SJSA1 (cell line): ENCODE measurements at regions not wholly inside any gene's neighbourhood (a gene's known extent, or its start where the extent isn't known, plus 50 kb on each side); places are given as distances from the start of the nearest gene placed in this dataset.

ENCODE experiments used
- DNase-seq, 2 experiments: peaks; one replicate each; pipeline ENCODE4 v3.0.0-alpha.2; 2015 to 2020; ENCODE audit warnings: low spot score in 2 of 2, low read depth in 1 of 2
- H3K27ac ChIP-seq: fragments of 250-450 bp; sonication (Bioruptor Pico); 2 replicates; pipeline ENCODE4 v1.5.1; 2020; ENCODE audit warnings: mild to moderate bottlenecking, moderate library complexity
- H3K27me3 ChIP-seq: fragments of 250-450 bp; sonication (Bioruptor Pico); replicated peaks from 2 replicates; pipeline ENCODE4 v1.5.1; 2020; ENCODE audit warnings: mild to moderate bottlenecking, moderate library complexity
- H3K36me3 ChIP-seq: fragments of 250-450 bp; sonication (Bioruptor Pico); 2 replicates; pipeline ENCODE4 v1.5.1; 2020; ENCODE audit warnings: mild to moderate bottlenecking
- H3K4me1 ChIP-seq: fragments of 250-450 bp; sonication (Bioruptor Pico); replicated peaks from 2 replicates; pipeline ENCODE4 v1.6.1; 2021; ENCODE audit warnings: mild to moderate bottlenecking
- H3K4me3 ChIP-seq: fragments of 250-450 bp; sonication (Bioruptor Pico); 2 replicates; pipeline ENCODE4 v1.5.1; 2020; ENCODE audit warnings: mild to moderate bottlenecking
- H3K9me3 ChIP-seq: fragments of 250-450 bp; sonication (Bioruptor Pico); replicated peaks from 2 replicates; pipeline ENCODE4 v1.5.1; 2020; ENCODE audit warnings: mild to moderate bottlenecking

GRCh38 chr16:63192980-63193379 lies 1156.7 kb upstream of the CDH8 start:
- Histone ChIP-seq H3K9me3 (no peaks in the 10 kb centered on the region), H3K27ac (no peak overlapping the region), H3K4me1 (no peaks in the 10 kb centered on the region), H3K27me3 (no peaks in the 10 kb centered on the region), H3K4me3 (no peak overlapping the region), H3K36me3 (no peaks in the 10 kb centered on the region)
- DNase-seq, result no peak

DNA sequence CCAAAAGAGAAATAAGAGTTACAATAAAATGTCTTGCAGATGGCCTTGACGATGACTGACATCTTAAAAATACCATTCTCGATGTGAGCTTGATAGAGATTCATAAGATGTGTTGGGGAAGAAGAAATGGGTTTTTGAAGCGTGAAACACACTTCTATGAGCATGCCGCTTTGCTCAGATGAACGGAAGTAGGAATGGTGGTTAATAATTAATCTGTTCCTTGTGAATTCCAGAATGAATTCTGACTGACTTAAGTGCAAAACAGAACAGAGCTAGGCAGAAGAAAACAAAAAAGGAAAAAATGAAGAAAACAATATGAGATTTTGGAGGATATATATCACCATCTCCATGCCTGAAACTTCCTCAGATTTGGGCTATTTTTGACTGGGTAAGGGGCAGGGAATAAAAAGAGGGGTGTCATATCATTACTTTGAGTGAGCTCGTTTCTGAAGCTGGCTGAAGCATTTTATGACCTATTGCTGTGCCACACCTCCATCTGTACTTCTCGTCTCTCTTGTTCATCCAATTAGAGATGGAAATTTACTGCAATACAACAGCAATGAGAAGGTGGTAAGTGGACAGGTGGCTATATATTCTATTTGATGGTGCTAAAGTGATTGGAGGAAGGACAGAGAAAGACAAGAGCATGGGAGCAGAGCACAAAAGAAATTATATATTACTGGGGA lies 1152.0 kb upstream of the CDH8 start:
- Histone ChIP-seq H3K27ac (no peak overlapping the region), H3K4me1 (no peaks in the 10 kb centered on the region), H3K27me3 (no peaks in the 10 kb centered on the region), H3K36me3 (no peaks in the 10 kb centered on the region), H3K4me3 (no peak overlapping the region), H3K9me3 (no peaks in the 10 kb centered on the region; the same call in 1 of the 2 replicates)
- no peak for DNase-seq

GRCh38 chr16:63187638-63188037 lies 1151.4 kb upstream of the CDH8 start:
- H3K27ac ChIP-seq, result no peak overlapping the region
- no peaks in the 10 kb centered on the region for H3K4me1 ChIP-seq
- H3K4me3 ChIP-seq, result no peak overlapping the region
- H3K27me3 ChIP-seq, result no peaks in the 10 kb centered on the region
- no peak for DNase-seq
- H3K9me3 ChIP-seq, result no peaks in the 10 kb centered on the region; the same call in 1 of the 2 replicates
- H3K36me3 ChIP-seq, result no peaks in the 10 kb centered on the region

DNA sequence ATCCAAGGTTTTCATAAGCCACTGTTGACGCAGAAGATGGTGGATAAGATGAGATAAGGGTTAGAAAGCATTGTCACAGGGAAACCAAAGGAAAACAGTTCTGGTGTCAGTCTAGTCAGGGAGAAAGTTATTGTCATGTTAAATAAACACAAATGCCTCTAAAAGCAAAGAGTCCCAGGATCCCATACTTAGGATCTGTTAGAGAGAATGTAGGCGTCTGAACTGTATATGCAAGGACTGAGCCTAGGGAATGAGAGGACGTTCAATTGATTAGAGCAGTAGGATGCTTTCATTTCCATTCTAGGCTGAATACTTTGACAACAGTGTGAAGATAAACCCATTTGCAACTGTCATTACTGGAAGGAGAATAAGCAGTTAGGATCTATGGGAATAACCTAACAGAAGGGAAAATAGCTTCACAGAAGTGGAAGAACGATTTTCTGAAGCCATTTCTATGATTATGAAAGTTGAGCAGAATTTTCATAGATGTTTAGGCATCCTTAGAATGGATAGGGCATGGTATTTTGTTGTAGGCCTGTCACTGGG lies 1149.1 kb upstream of the CDH8 start:
- Histone ChIP-seq H3K4me1 (no peaks in the 10 kb centered on the region), H3K4me3 (no peak overlapping the region), H3K9me3 (peaks cover 2% of the 10 kb centered on the region; the same call in 1 of the 2 replicates), H3K27ac (no peak overlapping the region), H3K36me3 (no peaks in the 10 kb centered on the region), H3K27me3 (no peaks in the 10 kb centered on the region)
- no peak for DNase-seq

DNA sequence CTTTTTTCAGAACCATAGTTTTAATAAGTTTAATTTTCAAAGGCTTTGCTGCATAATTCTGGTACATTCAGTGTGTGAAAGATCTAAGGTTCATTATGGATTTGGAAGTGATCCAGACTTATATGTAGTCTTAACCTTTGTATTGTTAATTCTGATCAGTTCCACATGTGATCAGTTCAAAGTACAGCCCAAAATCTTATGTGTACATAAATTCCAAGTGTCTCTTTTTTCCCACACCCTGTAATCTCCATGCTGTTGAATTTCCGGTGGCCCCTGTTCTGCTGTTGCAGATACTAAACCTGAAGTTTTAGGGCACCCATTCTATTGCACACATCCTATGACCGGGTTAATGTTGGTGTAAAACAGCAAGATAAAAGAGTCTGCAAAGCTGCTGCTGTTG lies 1147.5 kb upstream of the CDH8 start:
- Histone ChIP-seq H3K27me3 (no peaks in the 10 kb centered on the region), H3K4me1 (no peaks in the 10 kb centered on the region), H3K36me3 (no peaks in the 10 kb centered on the region), H3K9me3 (peaks cover 2% of the 10 kb centered on the region; the same call in 1 of the 2 replicates), H3K4me3 (no peak overlapping the region), H3K27ac (no peak overlapping the region)
- no peak for DNase-seq

- Histone ChIP-seq H3K9me3 (0 out of 2 replicates have a peak, but pooled peaks cover 4% of the 10 kb centered on the region), H3K27me3 (no peaks in the 10 kb centered on the region), H3K36me3 (no peaks in the 10 kb centered on the region), H3K4me3 (no peak overlapping the region), H3K4me1 (no peaks in the 10 kb centered on the region), H3K27ac (no peak overlapping the region)
- DNase-seq, result no peak
Measured at GRCh38 chr16:63175313-63175712, 1139.1 kb upstream of the CDH8 start.

- 0 out of 2 replicates have a peak, but pooled peaks cover 4% of the 10 kb centered on the region for H3K9me3 ChIP-seq
- H3K4me1 ChIP-seq, result no peaks in the 10 kb centered on the region
- no peak overlapping the region for H3K27ac ChIP-seq
- H3K4me3 ChIP-seq, result no peak overlapping the region
- no peak for DNase-seq
- no peaks in the 10 kb centered on the region for H3K27me3 ChIP-seq
- H3K36me3 ChIP-seq, result no peaks in the 10 kb centered on the region
Measured at GRCh38 chr16:63174801-63175200, 1138.6 kb upstream of the CDH8 start.

DNA sequence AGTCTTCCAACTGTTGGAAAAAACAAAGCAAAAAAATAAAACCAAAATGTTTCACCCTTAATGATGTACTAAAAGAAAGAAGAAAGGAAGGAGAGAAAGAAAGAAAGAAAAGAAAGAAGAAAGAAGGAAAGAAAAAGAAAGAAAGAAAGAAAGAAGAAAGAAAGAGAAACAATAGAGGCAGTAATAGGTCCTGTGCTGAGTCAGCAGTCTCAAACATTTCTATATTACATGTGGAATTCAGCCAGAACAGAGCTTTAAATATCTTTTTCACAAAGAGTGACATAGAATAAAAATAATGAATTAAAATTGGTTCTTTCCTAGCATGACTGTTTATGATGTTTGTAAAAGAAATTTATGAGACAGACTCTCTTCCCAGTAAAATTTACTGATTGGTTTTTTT lies 1135.3 kb upstream of the CDH8 start:
- H3K4me1 ChIP-seq, result no peaks in the 10 kb centered on the region
- H3K27ac ChIP-seq, result no peak overlapping the region
- H3K27me3 ChIP-seq, result no peaks in the 10 kb centered on the region
- no peak for DNase-seq
- H3K9me3 ChIP-seq, result peaks cover 10% of the 10 kb centered on the region
- no peaks in the 10 kb centered on the region for H3K36me3 ChIP-seq
- no peak overlapping the region for H3K4me3 ChIP-seq

DNA sequence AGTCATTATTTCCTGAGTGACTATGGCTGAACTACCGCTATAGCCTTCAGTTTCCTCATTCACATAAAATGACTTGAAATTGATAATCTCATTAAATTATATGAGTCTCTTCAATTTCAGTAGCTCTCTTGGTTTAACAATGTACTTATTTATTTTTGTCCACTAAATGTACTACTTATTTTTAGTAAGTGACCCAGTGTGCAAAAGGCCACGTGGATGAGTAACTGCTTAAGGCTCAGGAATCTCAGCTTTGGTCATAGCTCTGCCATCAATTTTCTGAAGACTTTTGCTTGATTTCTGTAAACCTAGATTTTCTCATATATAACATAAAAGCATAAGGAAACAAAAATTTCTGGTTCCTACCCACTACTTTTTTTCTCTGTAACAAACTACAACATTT lies 1132.9 kb upstream of the CDH8 start:
- no peaks in the 10 kb centered on the region for H3K36me3 ChIP-seq
- peaks cover 7% of the 10 kb centered on the region for H3K9me3 ChIP-seq
- H3K27ac ChIP-seq, result no peak overlapping the region
- H3K4me3 ChIP-seq, result no peak overlapping the region
- H3K4me1 ChIP-seq, result no peaks in the 10 kb centered on the region
- H3K27me3 ChIP-seq, result no peaks in the 10 kb centered on the region
- DNase-seq, result no peak

GRCh38 chr16:63157818-63158217 lies 1121.6 kb upstream of the CDH8 start:
- no peaks in the 10 kb centered on the region for H3K27me3 ChIP-seq
- no peaks in the 10 kb centered on the region for H3K4me1 ChIP-seq
- DNase-seq, result no peak
- no peak overlapping the region for H3K27ac ChIP-seq
- no peak overlapping the region for H3K4me3 ChIP-seq
- H3K9me3 ChIP-seq, result no peaks in the 10 kb centered on the region; the same call in 1 of the 2 replicates
- no peaks in the 10 kb centered on the region for H3K36me3 ChIP-seq

DNA sequence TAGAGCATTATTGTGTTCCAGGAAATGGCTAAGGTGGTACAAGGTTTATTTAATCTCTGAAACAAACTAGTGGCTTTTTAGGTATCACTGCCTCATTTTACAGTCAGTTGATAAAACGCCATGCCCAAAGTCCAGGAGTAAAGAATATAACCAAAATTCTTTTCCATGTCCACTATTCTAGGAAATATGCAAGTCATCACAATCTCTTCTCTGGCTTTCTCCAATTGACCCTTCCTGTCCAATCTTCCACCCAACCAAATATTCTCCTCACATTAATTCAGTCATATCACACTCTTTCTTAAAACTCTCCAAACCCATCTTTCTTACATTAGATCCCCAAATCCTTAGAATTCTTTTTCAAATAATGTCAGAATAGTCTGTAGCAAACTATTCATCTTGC lies 1110.0 kb upstream of the CDH8 start:
- H3K27ac ChIP-seq, result no peak overlapping the region
- H3K36me3 ChIP-seq, result no peaks in the 10 kb centered on the region
- H3K27me3 ChIP-seq, result no peaks in the 10 kb centered on the region
- H3K4me3 ChIP-seq, result no peak overlapping the region
- H3K4me1 ChIP-seq, result no peaks in the 10 kb centered on the region
- DNase-seq, result no peak
- H3K9me3 ChIP-seq, result 0 out of 2 replicates have a peak, but pooled peaks cover 3% of the 10 kb centered on the region

GRCh38 chr16:63145411-63145810 lies 1109.2 kb upstream of the CDH8 start:
- Histone ChIP-seq H3K27ac (no peak overlapping the region), H3K9me3 (0 out of 2 replicates have a peak, but pooled peaks cover 3% of the 10 kb centered on the region), H3K4me1 (no peaks in the 10 kb centered on the region), H3K27me3 (no peaks in the 10 kb centered on the region), H3K36me3 (no peaks in the 10 kb centered on the region), H3K4me3 (no peak overlapping the region)
- DNase-seq, result no peak

DNA sequence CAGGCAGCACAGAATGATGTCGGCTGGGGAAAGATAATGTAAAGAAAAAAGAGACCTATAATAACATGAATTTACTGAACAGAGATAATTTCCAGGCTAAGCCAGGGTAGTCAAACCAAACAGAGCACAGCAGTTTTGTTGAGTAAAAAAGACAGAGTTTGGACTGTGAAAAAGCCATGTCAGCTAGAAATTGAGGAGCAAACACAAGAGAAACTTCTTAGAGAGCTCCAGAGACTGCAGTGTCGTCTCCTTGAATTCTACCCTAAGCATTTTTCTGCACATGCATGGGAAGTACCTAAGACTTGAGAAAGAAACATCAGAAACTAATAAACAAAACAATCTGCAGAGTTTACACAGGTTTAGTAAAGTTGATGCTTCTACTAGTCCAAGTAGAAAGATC lies 1098.8 kb upstream of the CDH8 start:
- no peak for DNase-seq
- Histone ChIP-seq H3K4me3 (no peak overlapping the region), H3K36me3 (no peaks in the 10 kb centered on the region), H3K4me1 (no peaks in the 10 kb centered on the region), H3K27ac (no peak overlapping the region), H3K27me3 (no peaks in the 10 kb centered on the region), H3K9me3 (no peaks in the 10 kb centered on the region)

- no peak overlapping the region for H3K4me3 ChIP-seq
- no peak for DNase-seq
- H3K27ac ChIP-seq, result no peak overlapping the region
- H3K27me3 ChIP-seq, result no peaks in the 10 kb centered on the region
- H3K36me3 ChIP-seq, result no peaks in the 10 kb centered on the region
- no peaks in the 10 kb centered on the region for H3K4me1 ChIP-seq
- no peaks in the 10 kb centered on the region; the same call in 1 of the 2 replicates for H3K9me3 ChIP-seq
Measured at GRCh38 chr16:63131503-63131902, 1095.3 kb upstream of the CDH8 start.
